WTC11 (cell line): ENCODE measurements at regions not wholly inside any gene's neighbourhood (a gene's known extent, or its start where the extent isn't known, plus 50 kb on each side); places are given as distances from the start of the nearest gene placed in this dataset.

Experiments
- ATAC-seq: fragments of 200-7000 bp; cut with Tn5 transposase; 2 replicates; pipeline ENCODE4 v1.10.0; 2021; ENCODE audit warnings: mild to moderate bottlenecking, moderate library complexity
- CTCF ChIA-PET: fragments of 300-600 bp; sonication (Branson Sonifier 250); formaldehyde crosslinking; loops from one replicate; lab custom pipeline; 2021; ENCODE audit warnings: antibody characterized with exemption; lab: Charles Lee
- POLR2A ChIA-PET: fragments of 350-600 bp; sonication (Branson Sonifier 250); formaldehyde crosslinking; loops from one replicate; lab custom pipeline; 2021; ENCODE audit warnings: antibody characterized with exemption; lab: Charles Lee
- DNase-seq: peaks from one replicate; pipeline ENCODE4 v3.0.0; 2021; ENCODE audit warnings: low spot score
- H3K27ac Mint-ChIP-seq: 2 replicates; pipeline ENCODE4 v1.8.0; 2021; ENCODE audit warnings: mixed read lengths
- H3K27me3 Mint-ChIP-seq: 2 replicates; pipeline ENCODE4 v1.8.0; 2021; ENCODE audit warnings: low read depth, mild to moderate bottlenecking, moderate library complexity, mixed read lengths
- H3K36me3 Mint-ChIP-seq: 2 replicates; pipeline ENCODE4 v1.8.0; 2021; ENCODE audit warnings: mixed read lengths
- H3K4me1 Mint-ChIP-seq: 2 replicates; pipeline ENCODE4 v1.8.0; 2022; ENCODE audit warnings: mixed read lengths
- H3K4me3 Mint-ChIP-seq: 2 replicates; pipeline ENCODE4 v1.8.0; 2021; ENCODE audit warnings: mild to moderate bottlenecking, moderate library complexity, mixed read lengths
- H3K9me3 Mint-ChIP-seq: 2 replicates; pipeline ENCODE4 v1.8.0; 2021; ENCODE audit warnings: mixed read lengths
- AFF4 ChIP-seq: sonication (generic); formaldehyde crosslinking; IDR thresholded peaks from 2 replicates; pipeline ENCODE4 v1.8.1; 2023; ENCODE audit warnings: mild to moderate bottlenecking, missing genetic modification reagents, borderline replicate concordance
- ATF6 ChIP-seq: sonication (generic); formaldehyde crosslinking; IDR thresholded peaks from 2 replicates; pipeline ENCODE4 v1.8.1; 2023; ENCODE audit warnings: mild to moderate bottlenecking, missing genetic modification reagents
- CDX4 ChIP-seq: fragments of 250-450 bp; sonication (Bioruptor Pico); IDR thresholded peaks from 2 replicates; pipeline ENCODE4 v1.9.0; 2021; ENCODE audit warnings: moderate library complexity, mild to moderate bottlenecking, inconsistent platforms, borderline replicate concordance
- FOXK1 ChIP-seq: sonication (generic); formaldehyde crosslinking; IDR thresholded peaks from 2 replicates; pipeline ENCODE4 v1.8.0; 2022; ENCODE audit warnings: mild to moderate bottlenecking, moderate library complexity, missing genetic modification reagents
- FOXP4 ChIP-seq: sonication (generic); formaldehyde crosslinking; IDR thresholded peaks from 2 replicates; pipeline ENCODE4 v1.8.0; 2022; ENCODE audit warnings: mild to moderate bottlenecking, missing genetic modification reagents
- HMGA2 ChIP-seq: fragments of 250-450 bp; sonication (Bioruptor Pico); IDR thresholded peaks from 2 replicates; pipeline ENCODE4 v1.4.0; 2021; ENCODE audit warnings: mild to moderate bottlenecking, moderate library complexity
- IRF1 ChIP-seq: sonication (generic); formaldehyde crosslinking; IDR thresholded peaks from 2 replicates; pipeline ENCODE4 v1.8.0; 2023; ENCODE audit warnings: missing genetic modification reagents
- MXD4 ChIP-seq: fragments of 250-450 bp; sonication (Bioruptor Pico); IDR thresholded peaks from 2 replicates; pipeline ENCODE4 v1.8.0; 2021; ENCODE audit warnings: mild to moderate bottlenecking, moderate library complexity, borderline replicate concordance
- NR2C2 ChIP-seq: sonication (generic); formaldehyde crosslinking; IDR thresholded peaks from 2 replicates; pipeline ENCODE4 v1.8.0; 2022; ENCODE audit warnings: mild to moderate bottlenecking, missing genetic modification reagents
- SMAD4 ChIP-seq: sonication (generic); formaldehyde crosslinking; IDR thresholded peaks from 2 replicates; pipeline ENCODE4 v1.8.0; 2022; ENCODE audit warnings: mild to moderate bottlenecking, missing genetic modification reagents
- SOX15 ChIP-seq: fragments of 250-450 bp; sonication (Bioruptor Pico); IDR thresholded peaks from 2 replicates; pipeline ENCODE4 v1.9.0; 2021; ENCODE audit warnings: mild to moderate bottlenecking
- SP1 ChIP-seq: sonication (generic); formaldehyde crosslinking; conservative IDR thresholded peaks from 2 replicates; pipeline ENCODE4 v1.8.1; 2022; ENCODE audit warnings: missing genetic modification reagents
- TCF7 ChIP-seq: sonication (generic); formaldehyde crosslinking; IDR thresholded peaks from 2 replicates; pipeline ENCODE4 v1.8.0; 2022; ENCODE audit warnings: mild to moderate bottlenecking, low read depth, missing genetic modification reagents, moderate library complexity
- ZNF138 ChIP-seq: sonication (generic); formaldehyde crosslinking; conservative IDR thresholded peaks from 2 replicates; pipeline ENCODE4 v1.8.1; 2022; ENCODE audit warnings: mild to moderate bottlenecking, moderate library complexity, missing genetic modification reagents
- ZNF512 ChIP-seq: sonication (generic); formaldehyde crosslinking; IDR thresholded peaks from 2 replicates; pipeline ENCODE4 v1.8.1; 2022; ENCODE audit warnings: missing genetic modification reagents, borderline replicate concordance

GRCh38 chr5:61994171-61994570 lies 311.8 kb upstream of the KIF2A start:
- Mint-ChIP-seq H3K36me3 (no peaks in the 10 kb centered on the region), H3K4me3 (no peak overlapping the region)
- TF ChIP-seq SOX15 (CRISPR knock-in tag) (no peak), TCF7 (CRISPR knock-in tag) (no peak), CDX4 (no peak), ATF6 (CRISPR knock-in tag) (no peak), SMAD4 (CRISPR knock-in tag) (no peak), IRF1 (no peak), SP1 (CRISPR knock-in tag) (no peak), ZNF138 (CRISPR knock-in tag) (no peak), FOXK1 (CRISPR knock-in tag) (no peak), FOXP4 (CRISPR knock-in tag) (no peak), MXD4 (CRISPR knock-in tag) (no peak), AFF4 (CRISPR knock-in tag) (no peak), HMGA2 (CRISPR knock-in tag) (no peak), ZNF512 (CRISPR knock-in tag) (no peak), NR2C2 (CRISPR knock-in tag) (no peak)
- TF ChIP-seq, all 79 proteins: peak for 0
- ChIA-PET CTCF (no interaction called here), POLR2A (no interaction called here)
- H3K4me1 Mint-ChIP-seq = no peaks in the 10 kb centered on the region
- H3K9me3 Mint-ChIP-seq = no peaks in the 10 kb centered on the region
- no peak overlapping the region for H3K27ac Mint-ChIP-seq
- no peaks in the 10 kb centered on the region; the same call in 1 of the 2 replicates for H3K27me3 Mint-ChIP-seq
- ATAC-seq (no peak), DNase-seq (no peak)

GRCh38 chr5:61995486-61995885 lies 310.5 kb upstream of the KIF2A start:
- no peak for ATAC-seq
- Mint-ChIP-seq H3K36me3 (no peaks in the 10 kb centered on the region), H3K4me3 (no peak overlapping the region)
- no peak for TF ChIP-seq SMAD4 (CRISPR knock-in tag)
- TF ChIP-seq, all 79 proteins: peak for 0
- DNase-seq = no peak
- Mint-ChIP-seq H3K4me1 (no peaks in the 10 kb centered on the region), H3K27me3 (no peaks in the 10 kb centered on the region), H3K9me3 (no peaks in the 10 kb centered on the region), H3K27ac (no peak overlapping the region)
- ChIA-PET CTCF (no interaction called here), POLR2A (no interaction called here)
